ENCODE measurements at regions not wholly inside any gene's neighbourhood (a gene's known extent, or its start where the extent isn't known, plus 50 kb on each side); places are given as distances from the start of the nearest gene placed in this dataset.

- no peak for DNase-seq (ENCODE audit: low spot score in 2 of 2)
- FAIRE-seq: no peak
Measured at GRCh38 chr17:45705123-45706009, 78.8 kb upstream of the CRHR1 start.

- DNase-seq (ENCODE audit: low spot score in 2 of 2) (no peak), FAIRE-seq (no peak)
Measured at GRCh38 chr17:45706033-45706432, 78.1 kb upstream of the CRHR1 start.

GRCh38 chr17:45708707-45709290 lies 75.3 kb upstream of the CRHR1 start:
- no peak for FAIRE-seq
- DNase-seq (ENCODE audit: low spot score in 2 of 2): no peak

GRCh38 chr17:45709728-45710288 lies 74.3 kb upstream of the CRHR1 start:
- DNase-seq (ENCODE audit: low spot score in 2 of 2) (no peak), FAIRE-seq (no peak)

- DNase-seq (ENCODE audit: low spot score in 2 of 2): no peak
- FAIRE-seq: no peak
Measured at GRCh38 chr17:45715787-45716186, 68.3 kb upstream of the CRHR1 start.

- DNase-seq (ENCODE audit: low spot score in 2 of 2): no peak
- FAIRE-seq: no peak
Measured at GRCh38 chr17:45718791-45719190, 65.3 kb upstream of the CRHR1 start.

GRCh38 chr17:45719335-45720071 lies 64.6 kb upstream of the CRHR1 start:
- FAIRE-seq: no peak
- peak in 1 of 2 donors; percentile 42 for DNase-seq (ENCODE audit: low spot score in 2 of 2)

- no peak for DNase-seq (ENCODE audit: low spot score in 2 of 2)
- FAIRE-seq: no peak
Measured at GRCh38 chr17:45720386-45720785, 63.7 kb upstream of the CRHR1 start.

- FAIRE-seq (no peak), DNase-seq (ENCODE audit: low spot score in 2 of 2) (peak; percentile 21 to 34)
Measured at GRCh38 chr17:45722161-45722560, 62.0 kb upstream of the CRHR1 start.

- DNase-seq (ENCODE audit: low spot score in 2 of 2) (no peak), FAIRE-seq (no peak)
Measured at GRCh38 chr17:45729294-45729907, 54.7 kb upstream of the CRHR1 start.

- FAIRE-seq: no peak
- no peak for DNase-seq (ENCODE audit: low spot score in 2 of 2)
Measured at GRCh38 chr17:45730192-45730591, 53.9 kb upstream of the CRHR1 start.

- DNase-seq (ENCODE audit: low spot score in 2 of 2) (no peak), FAIRE-seq (no peak)
Measured at GRCh38 chr17:45731459-45731858, 52.7 kb upstream of the CRHR1 start.

GRCh38 chr17:45732926-45733505 lies 51.1 kb upstream of the CRHR1 start:
- FAIRE-seq (no peak), DNase-seq (ENCODE audit: low spot score in 2 of 2) (no peak)

- FAIRE-seq: no peak
Measured at GRCh38 chr17:45733781-45734180, 50.3 kb upstream of the CRHR1 start.

More at GRCh38 chr17:45733781-45734180, 50.3 kb upstream of the CRHR1 start:
- DNase-seq (ENCODE audit: low spot score in 2 of 2): no peak
